ENCODE measurements at regions not wholly inside any gene's neighbourhood (a gene's known extent, or its start where the extent isn't known, plus 50 kb on each side); places are given as distances from the start of the nearest gene placed in this dataset.
"Not testable (repeated sequence)": the region's sequence is repeated elsewhere in the genome, so short reads cannot be mapped to it uniquely, and the experiment has no call there.

- DNase-seq: no peak
Observed at GRCh38 chr10:28449926-28450325, 83.0 kb upstream of the WAC start.

DNA sequence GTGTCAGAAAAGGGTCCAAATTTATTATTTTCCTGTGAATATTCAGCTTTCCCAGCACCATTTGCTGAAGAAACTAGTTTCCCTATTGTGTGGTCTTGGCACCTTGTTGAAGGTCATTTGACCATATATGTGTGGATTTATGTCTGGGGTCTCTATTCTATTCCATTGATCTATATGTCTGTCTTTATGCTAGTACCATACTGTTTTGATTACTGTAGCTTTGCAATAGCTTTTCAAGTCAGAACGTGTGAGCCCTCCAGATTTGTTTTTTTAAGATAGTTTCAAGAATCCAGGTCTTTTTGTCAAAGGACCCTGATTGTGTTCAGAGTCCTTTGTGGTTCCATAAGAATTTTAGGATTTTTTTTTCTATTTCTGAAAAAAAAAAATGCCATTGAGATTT lies 79.0 kb upstream of the WAC start:
- DNase-seq: no peak

DNA sequence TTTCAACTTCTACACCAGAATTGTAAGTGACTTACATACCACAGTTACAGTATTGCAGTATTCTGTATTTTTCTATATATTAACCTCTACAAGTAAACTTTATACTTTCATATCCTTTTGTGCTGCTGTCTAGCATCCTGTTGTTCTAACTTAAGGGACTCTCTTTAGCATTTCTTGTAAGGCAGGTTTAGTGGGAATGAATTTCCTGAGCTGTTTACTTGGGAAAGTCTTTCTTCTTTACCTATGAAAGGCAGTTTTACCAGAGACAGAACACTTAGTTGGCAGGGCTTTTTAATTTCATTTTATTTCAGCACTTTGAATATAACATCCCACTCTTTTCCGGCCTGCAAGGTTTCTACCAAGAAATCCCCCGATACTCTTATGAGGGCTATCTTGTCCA lies 75.8 kb upstream of the WAC start:
- DNase-seq: no peak

- not testable (repeated sequence) for DNase-seq
Observed at GRCh38 chr10:28457873-28458272, 75.0 kb upstream of the WAC start.

DNA sequence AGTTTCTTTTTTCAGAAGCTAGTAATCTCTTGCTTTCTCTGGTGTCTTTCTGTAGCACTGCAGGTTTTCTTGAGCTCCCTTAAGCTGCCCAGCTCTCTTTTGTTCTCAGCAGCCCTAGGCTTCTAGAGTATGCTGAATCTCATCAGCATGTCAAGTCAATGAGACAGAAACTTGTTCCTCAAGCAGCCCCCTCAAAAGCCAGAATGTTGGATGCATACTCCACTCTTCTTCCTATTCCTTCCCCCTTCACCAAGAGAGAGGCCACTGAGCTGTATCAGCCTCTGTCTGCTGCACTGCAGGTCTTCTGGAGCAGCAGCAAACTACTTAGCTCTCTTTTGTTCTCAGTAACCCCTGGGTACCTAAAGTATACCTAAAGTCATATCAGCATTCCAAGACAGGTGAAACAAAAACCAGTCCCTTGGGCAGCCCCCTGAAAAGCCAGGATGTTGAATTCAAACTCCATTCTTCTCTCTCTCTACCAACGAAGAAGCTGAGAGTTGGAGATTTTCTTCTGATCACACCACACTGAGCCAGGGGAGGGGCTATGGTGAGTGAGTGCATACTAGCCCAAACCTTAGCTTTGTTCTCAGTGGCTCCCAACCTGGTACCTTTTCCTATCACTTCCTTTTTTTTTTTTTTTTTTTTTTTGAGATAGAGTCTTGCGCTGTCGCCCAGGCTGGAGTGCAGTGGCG lies 73.3 kb upstream of the WAC start:
- no peak for DNase-seq

GRCh38 chr10:28463141-28463540 lies 69.8 kb upstream of the WAC start:
- no peak for DNase-seq

DNA sequence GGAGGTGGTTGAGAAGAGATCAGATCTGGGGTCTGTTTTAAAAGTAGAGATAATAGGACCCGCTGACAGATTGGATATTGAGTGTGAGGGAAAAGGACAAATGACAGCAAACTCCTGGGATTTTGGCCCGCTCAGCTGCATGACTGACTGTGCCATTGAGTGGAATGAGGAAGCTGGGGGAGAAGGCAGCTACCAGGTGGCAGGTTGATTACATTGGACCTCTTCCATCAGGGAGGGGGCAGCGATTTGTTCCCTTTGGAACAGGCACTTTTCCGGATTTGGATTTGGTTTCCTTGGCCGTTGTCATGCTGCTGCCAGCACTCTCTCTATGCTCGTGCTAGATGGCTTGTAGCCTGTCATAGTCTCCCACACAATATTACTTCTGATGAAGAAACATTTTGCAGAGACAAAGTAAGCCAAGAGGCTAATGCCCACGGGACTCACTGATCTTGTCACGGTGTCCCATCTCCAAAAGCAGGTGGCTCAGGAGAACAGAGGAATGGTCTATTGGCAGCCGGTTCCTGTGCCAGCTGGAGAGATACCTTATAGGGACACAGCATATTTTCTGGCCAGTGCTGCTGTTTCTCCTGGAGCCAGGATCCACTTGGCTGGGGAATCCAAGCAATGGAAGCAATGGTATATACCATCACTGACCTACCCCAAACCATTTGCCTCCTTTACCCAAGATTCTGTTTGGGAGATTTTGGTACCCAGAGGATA lies 69.1 kb upstream of the WAC start:
- no peak for DNase-seq

GRCh38 chr10:28467615-28468014 lies 65.3 kb upstream of the WAC start:
- DNase-seq: no peak

DNA sequence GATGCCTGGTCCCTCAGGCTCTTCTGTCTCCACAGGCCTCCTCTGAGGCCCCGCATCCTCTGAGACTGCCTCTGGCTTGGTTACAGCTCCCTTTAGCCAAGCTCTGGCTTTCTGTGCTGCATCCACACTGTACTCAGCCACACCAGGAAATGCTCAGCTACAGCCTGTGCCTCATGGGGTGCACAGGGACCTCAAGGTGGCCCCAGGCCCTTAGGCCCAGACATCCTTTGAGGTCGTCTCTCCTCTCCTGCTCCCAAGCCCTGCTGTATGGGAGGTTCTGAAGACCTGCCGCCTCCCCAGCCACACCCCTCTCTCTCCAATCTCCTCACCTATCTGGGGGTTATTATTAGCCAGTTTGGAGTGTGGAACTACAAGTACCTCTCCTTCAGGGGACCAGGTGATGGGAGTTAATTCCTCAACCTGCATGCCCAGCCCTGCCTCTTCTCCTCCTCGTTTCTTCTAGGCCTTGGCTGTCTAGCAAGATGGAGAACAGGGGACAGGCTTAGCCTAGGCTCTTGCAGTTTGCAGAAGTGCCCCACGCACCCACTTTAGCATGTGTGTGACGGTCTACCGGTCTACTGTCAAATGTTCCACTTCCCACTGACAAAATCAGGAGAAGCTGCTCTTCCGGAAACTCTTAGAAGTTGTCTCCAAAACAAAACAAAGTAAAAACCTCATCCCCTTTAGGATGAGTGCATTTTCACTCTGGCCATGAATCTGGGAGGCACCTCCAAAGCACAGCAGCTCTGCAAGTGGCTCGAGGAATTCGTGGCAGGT lies 64.0 kb upstream of the WAC start:
- no peak for DNase-seq

GRCh38 chr10:28470873-28471651 lies 61.9 kb upstream of the WAC start:
- no peak for DNase-seq

DNA sequence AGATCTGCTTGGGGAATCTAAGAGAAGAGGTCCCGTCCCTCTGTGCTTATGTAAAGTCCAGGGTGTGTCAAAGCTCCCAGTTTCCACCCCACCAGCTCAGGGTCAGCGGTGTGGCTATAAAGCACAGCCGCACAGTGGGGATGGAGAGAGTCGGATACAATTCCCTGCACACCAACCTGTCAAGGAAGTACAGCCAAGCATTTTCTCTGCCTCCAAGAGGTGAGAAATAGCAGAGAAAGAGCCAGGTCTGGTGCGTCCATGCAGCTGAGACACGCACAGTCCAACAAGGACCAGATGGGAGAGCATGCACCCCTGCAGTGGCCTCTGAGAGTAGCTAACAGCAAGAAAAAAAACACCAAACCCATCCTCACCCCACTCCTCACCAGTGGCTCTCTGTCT lies 61.3 kb upstream of the WAC start:
- no peak for DNase-seq

DNA sequence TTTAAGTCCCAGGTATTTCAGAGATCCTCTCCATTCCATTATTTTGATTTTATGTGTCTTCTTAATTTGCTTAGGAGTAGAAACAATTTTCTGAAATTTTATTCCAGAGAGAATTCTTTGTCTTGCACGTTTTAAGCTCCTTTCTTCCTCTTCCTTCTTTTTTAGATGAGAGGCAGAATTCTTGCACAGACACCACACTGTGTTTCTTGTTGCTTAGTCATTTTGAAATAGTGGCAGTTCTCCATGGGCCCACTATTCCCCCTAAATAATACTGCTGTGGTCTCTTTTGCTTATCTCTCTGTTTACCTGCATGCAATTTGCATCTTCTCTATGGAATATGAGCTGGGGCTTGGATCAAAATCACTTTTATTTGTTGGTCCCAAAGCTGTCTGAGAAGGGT lies 54.3 kb upstream of the WAC start:
- DNase-seq: peak in 1 of 2 experiments; percentile 35

DNA sequence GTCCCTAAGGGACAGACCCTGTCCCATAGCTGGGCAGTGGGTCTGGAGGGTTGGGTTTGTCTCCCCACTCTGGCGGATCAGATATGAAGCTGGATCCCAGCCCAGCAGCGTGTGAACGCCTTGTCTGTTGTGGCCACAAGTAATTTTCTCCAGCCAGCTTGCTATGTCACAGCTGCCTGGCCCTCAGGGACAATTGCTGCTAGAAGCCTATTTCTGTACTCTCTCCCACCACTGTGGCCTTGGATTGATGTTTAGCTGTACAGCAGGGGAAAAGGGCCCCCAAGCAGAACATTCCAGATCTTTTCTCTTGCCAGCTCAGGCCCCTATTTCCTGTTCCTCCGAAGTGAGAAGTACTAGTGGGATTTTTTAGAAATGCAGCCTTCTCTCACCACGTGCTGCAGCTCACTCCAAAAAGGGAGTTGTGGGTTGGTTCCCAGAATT lies 53.5 kb upstream of the WAC start:
- peak in 1 of 2 experiments; percentile 40 for DNase-seq

GRCh38 chr10:28479927-28480627 lies 52.8 kb upstream of the WAC start:
- no peak for DNase-seq

- DNase-seq: no peak
Observed at GRCh38 chr10:28480628-28480965, 52.3 kb upstream of the WAC start.

DNA sequence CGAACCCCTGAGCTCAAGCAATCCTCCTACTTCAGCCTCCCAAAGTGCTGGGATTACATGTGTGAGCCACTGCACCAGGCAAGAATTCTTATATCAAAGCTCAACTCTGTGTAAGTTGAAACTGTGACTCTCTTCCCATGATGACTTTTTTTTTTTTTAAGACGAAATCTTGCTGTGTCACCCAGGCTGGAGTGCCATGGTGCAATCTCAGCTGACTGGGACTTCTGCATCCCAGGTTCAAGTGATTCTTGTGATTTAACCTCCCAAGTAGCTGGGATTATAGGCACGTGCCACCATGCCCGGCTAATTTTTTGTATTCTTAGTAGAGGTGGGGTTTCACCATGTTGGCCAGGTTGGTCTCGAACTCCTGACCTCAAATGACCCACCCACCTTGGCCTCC lies 51.6 kb upstream of the WAC start:
- not testable (repeated sequence) for DNase-seq

GRCh38 chr10:28481968-28482367 lies 51.0 kb upstream of the WAC start:
- no peak for DNase-seq

All from Kasumi-1 (cell line).